HEK293T (cell line): ENCODE measurements at regions not wholly inside any gene's neighbourhood (a gene's known extent, or its start where the extent isn't known, plus 50 kb on each side); places are given as distances from the start of the nearest gene placed in this dataset.

Experiments used
- CTCF ChIA-PET: fragments of 350-600 bp; formaldehyde crosslinking; extraction: SDS; loops from one replicate; lab custom pipeline; 2021; ENCODE audit warnings: antibody characterized with exemption, inconsistent platforms; lab: Yijun Ruan, JAX
- POLR2A ChIA-PET: fragments of 350-600 bp; formaldehyde crosslinking; extraction: SDS; loops from one replicate; lab custom pipeline; 2020; ENCODE audit warnings: antibody characterized with exemption, inconsistent platforms; lab: Yijun Ruan, JAX
- DNase-seq: peaks from one replicate; pipeline ENCODE4 v3.0.0; 2012; ENCODE audit warnings: mixed read lengths; ENCODE audit errors: extremely low spot score
- ARNT ChIP-seq: fragments of 450-650 bp; IDR thresholded peaks from 2 replicates; pipeline ENCODE4 v1.6.1; 2017; ENCODE audit warnings: mild to moderate bottlenecking
- BHLHE40 ChIP-seq: fragments of 450-650 bp; IDR thresholded peaks from 2 replicates; pipeline ENCODE4 v1.6.1; 2016; ENCODE audit warnings: mild to moderate bottlenecking, moderate library complexity, borderline replicate concordance
- CTBP1 ChIP-seq: fragments of 450-650 bp; IDR thresholded peaks from 2 replicates; pipeline ENCODE4 v1.6.1; 2016; ENCODE audit warnings: borderline replicate concordance
- ELF4 ChIP-seq: fragments of 450-650 bp; IDR thresholded peaks from 2 replicates; pipeline ENCODE4 v1.6.1; 2017; ENCODE audit warnings: antibody characterized with exemption
- FOXA1 ChIP-seq: fragments of 450-650 bp; IDR thresholded peaks from 2 replicates; pipeline ENCODE4 v1.6.1; 2016; ENCODE audit warnings: mild to moderate bottlenecking
- FOXK2 ChIP-seq: fragments of 450-650 bp; IDR thresholded peaks from 2 replicates; pipeline ENCODE4 v1.6.1; 2016; ENCODE audit warnings: mild to moderate bottlenecking
- FOXM1 ChIP-seq: fragments of 450-650 bp; IDR thresholded peaks from 2 replicates; pipeline ENCODE4 v1.6.1; 2017; ENCODE audit warnings: mild to moderate bottlenecking, borderline replicate concordance
- HDGF ChIP-seq: fragments of 450-650 bp; IDR thresholded peaks from 2 replicates; pipeline ENCODE4 v1.6.1; 2017; ENCODE audit warnings: antibody characterized with exemption, borderline replicate concordance
- L3MBTL2 ChIP-seq: fragments of 450-650 bp; conservative IDR thresholded peaks from 2 replicates; pipeline ENCODE4 v1.6.1; 2016; ENCODE audit warnings: mild to moderate bottlenecking
- LEF1 ChIP-seq: fragments of 450-650 bp; IDR thresholded peaks from 2 replicates; pipeline ENCODE4 v1.6.1; 2017; ENCODE audit warnings: mild to moderate bottlenecking, borderline replicate concordance
- NFRKB ChIP-seq: fragments of 450-650 bp; IDR thresholded peaks from 2 replicates; pipeline ENCODE4 v1.6.1; 2016; ENCODE audit warnings: mild to moderate bottlenecking, moderate library complexity
- PKNOX1 ChIP-seq: fragments of 450-650 bp; IDR thresholded peaks from 2 replicates; pipeline ENCODE4 v1.6.1; 2016
- SP1 ChIP-seq: fragments of 450-650 bp; IDR thresholded peaks from 2 replicates; pipeline ENCODE4 v1.6.1; 2017
- SUZ12 ChIP-seq: fragments of 450-650 bp; IDR thresholded peaks from 2 replicates; pipeline ENCODE4 v1.6.1; 2016; ENCODE audit warnings: mild to moderate bottlenecking
- TARDBP ChIP-seq: fragments of 450-650 bp; IDR thresholded peaks from 2 replicates; pipeline ENCODE4 v1.6.1; 2016
- ZNF384 ChIP-seq: fragments of 450-650 bp; IDR thresholded peaks from 2 replicates; pipeline ENCODE4 v1.6.1; 2016

- ChIA-PET POLR2A (no interaction called here), CTCF (interaction anchor here (0.6 kb wide), 1 partner anchor 407 kb away, joined by 3 read pairs; no protein-coding TSS in a partner anchor)
- DNase-seq = no peak
- TF ChIP-seq PKNOX1 = no peak
- TF ChIP-seq ARNT = no peak
- no peak for TF ChIP-seq ZNF384
- no peak for TF ChIP-seq SUZ12
- TF ChIP-seq FOXK2 = no peak
- no peak for TF ChIP-seq HDGF
- TF ChIP-seq CTBP1 = no peak
- no peak for TF ChIP-seq TARDBP
These were observed 365.5 kb downstream of the MIAT start for GRCh38 chr22:27022896-27023361.

DNA sequence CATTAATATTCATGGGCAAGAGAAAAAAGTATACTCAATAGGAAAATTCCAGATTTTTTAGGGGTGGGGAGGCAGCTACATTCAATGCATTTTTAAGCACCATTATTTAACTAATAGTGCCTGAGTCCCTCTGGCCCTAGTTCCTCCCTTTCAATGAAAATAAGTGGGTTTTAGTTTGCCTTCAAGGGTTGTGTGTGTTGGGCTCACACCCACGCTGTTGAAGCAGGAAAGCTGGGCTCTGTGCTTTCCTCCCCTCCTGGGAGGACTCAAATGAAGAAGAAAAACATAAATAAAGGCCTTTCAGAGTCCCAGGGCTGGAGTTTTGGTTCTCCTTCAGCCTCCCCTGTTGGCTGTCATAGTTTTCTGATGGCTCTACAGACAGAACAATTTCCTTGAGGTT is 366.2 kb downstream of the MIAT start:
- ChIA-PET CTCF (no interaction called here), POLR2A (no interaction called here)
- TF ChIP-seq ZNF384 = no peak
- TF ChIP-seq ARNT = no peak
- TF ChIP-seq ELF4 = no peak
- no peak for TF ChIP-seq NFRKB
- TF ChIP-seq FOXK2 = no peak
- no peak for TF ChIP-seq L3MBTL2
- no peak for TF ChIP-seq PKNOX1
- no peak for TF ChIP-seq TARDBP
- TF ChIP-seq SUZ12 = no peak
- TF ChIP-seq FOXM1 = no peak
- TF ChIP-seq FOXA1 = no peak
- no peak for TF ChIP-seq BHLHE40
- TF ChIP-seq LEF1 = no peak
- no peak for TF ChIP-seq CTBP1
- no peak for TF ChIP-seq HDGF
- TF ChIP-seq SP1 = no peak
- DNase-seq = no peak

DNA sequence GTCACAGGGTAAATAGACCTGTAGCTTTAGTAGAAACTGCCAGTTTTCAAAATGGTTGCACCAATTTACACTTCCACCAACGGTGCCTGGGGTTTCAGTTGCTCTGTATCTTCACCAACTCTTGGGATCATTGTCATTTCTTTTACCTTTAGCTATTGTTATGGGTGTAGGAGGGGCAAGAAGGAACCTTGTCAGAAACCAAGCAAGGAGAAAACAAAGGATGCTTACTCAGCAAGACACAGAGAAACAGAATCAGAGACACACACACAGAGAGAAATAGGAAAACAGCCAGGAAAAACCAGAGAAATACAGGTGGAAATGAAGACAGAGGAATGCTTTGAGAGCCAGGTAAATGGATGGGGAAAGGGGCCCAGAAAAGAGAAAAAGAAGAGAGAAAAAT is 367.6 kb downstream of the MIAT start:
- TF ChIP-seq CTBP1 (no peak), SP1 (no peak), FOXM1 (no peak), L3MBTL2 (no peak), SUZ12 (no peak)

DNA sequence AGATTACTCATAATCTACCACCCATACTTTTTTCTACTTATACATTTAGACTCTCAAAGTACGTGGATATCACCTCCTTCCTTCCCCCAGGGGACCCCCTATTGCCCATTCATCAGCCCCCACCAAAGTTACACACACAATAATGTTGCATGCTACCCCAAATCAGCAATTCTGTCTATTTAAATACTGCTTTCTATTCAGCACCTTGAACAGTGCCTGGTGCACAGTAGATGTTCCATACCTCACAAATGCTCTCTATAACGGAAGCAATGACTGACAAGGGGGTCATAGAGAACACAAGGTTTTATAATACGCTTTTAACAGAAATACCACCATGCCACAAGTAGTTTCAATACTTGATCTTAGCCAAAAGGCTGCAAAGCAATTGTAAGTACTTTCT is 370.7 kb downstream of the MIAT start:
- no peak for TF ChIP-seq PKNOX1
- TF ChIP-seq ELF4 = no peak
- no peak for TF ChIP-seq ZNF384
- no peak for TF ChIP-seq L3MBTL2
- no peak for TF ChIP-seq TARDBP
- TF ChIP-seq ARNT = no peak
- TF ChIP-seq FOXA1 = no peak
- TF ChIP-seq BHLHE40 = no peak
- TF ChIP-seq LEF1 = no peak
- no peak for DNase-seq
- ChIA-PET POLR2A (no interaction called here), CTCF (no interaction called here)

More for the DNA sequence above, 367.6 kb downstream of the MIAT start:
- DNase-seq = no peak
- CTCF ChIA-PET = no interaction called here
- POLR2A ChIA-PET = no interaction called here

- TF ChIP-seq NFRKB (no peak), SP1 (no peak), ELF4 (no peak), FOXK2 (no peak), FOXM1 (no peak)
- ChIA-PET CTCF (no interaction called here), POLR2A (no interaction called here)
- DNase-seq = no peak
These were observed 372.3 kb downstream of the MIAT start for GRCh38 chr22:27029584-27030130.

GRCh38 chr22:27032091-27032761 is 374.8 kb downstream of the MIAT start:
- ChIA-PET CTCF (no interaction called here), POLR2A (no interaction called here)
- TF ChIP-seq HDGF (no peak), SUZ12 (no peak), NFRKB (no peak), FOXA1 (no peak), TARDBP (no peak), FOXK2 (no peak), ELF4 (no peak), FOXM1 (no peak), L3MBTL2 (no peak)
- peak; percentile 30 for DNase-seq
